Body of pancreas (tissue), 4 donors: ENCODE measurements at regions not wholly inside any gene's neighbourhood (a gene's known extent, or its start where the extent isn't known, plus 50 kb on each side); places are given as distances from the start of the nearest gene placed in this dataset.

ENCODE experiments used
- ATAC-seq: fragments of 150-250 bp; one replicate; pipeline ENCODE4 v1.9.1; 2016
- DNase-seq, 4 donors: peaks; one replicate each; pipeline ENCODE4 v3.0.0-alpha.2; 2019
- H3K27ac ChIP-seq, 4 donors: fragments of 200-600 bp; sonication (generic); 1 replicate in 3 of 4; 2 replicates in 1 of 4; pipeline versions ENCODE4 v1.5.1 to v1.6.1; 2016 to 2019; ENCODE audit warnings: mild to moderate bottlenecking in 1 of 4, mixed read lengths in 1 of 4, moderate library complexity in 1 of 4
- H3K27me3 ChIP-seq, 2 donors: fragments of 200-600 bp; sonication (generic); one replicate each; pipeline ENCODE4 v1.6.0; 2016; ENCODE audit warnings: mild to moderate bottlenecking in 1 of 2
- H3K36me3 ChIP-seq, 2 donors: fragments of 200-600 bp; sonication (generic); replicated peaks in 1 of 2; 2 replicates each; pipeline ENCODE4 v1.5.1; 2016; ENCODE audit warnings: low read depth in 2 of 2; ENCODE audit not compliant: insufficient read depth in 1 of 2
- H3K4me1 ChIP-seq: fragments of 200-600 bp; sonication (generic); one replicate; pipeline ENCODE4 v1.6.0; 2016
- H3K4me3 ChIP-seq, 2 donors: fragments of 200-600 bp; sonication (generic); 1 replicate in 1 of 2; 2 replicates in 1 of 2; pipeline ENCODE4 v1.5.1; 2016 to 2019
- H3K9me3 ChIP-seq, 3 donors: fragments of 200-600 bp; sonication (generic); 1 replicate in 2 of 3; 2 replicates in 1 of 3; pipeline ENCODE4 v1.5.1; 2016
- POLR2A ChIP-seq, 3 donors: fragments of 450-650 bp; IDR thresholded peaks; one replicate each; pipeline ENCODE4 v1.6.1; 2016; ENCODE audit warnings: antibody characterized with exemption in 3 of 3, mild to moderate bottlenecking in 2 of 3
- WGBS, 2 donors: methylation state at CpG; one replicate each; pipeline ENCODE4 v1.1.5; 2017; 5-methylcytosine and 5-hydroxymethylcytosine counted together
- intact Hi-C: fragments of 100-400 bp; cut with DNase I; formaldehyde crosslinking; loops from one replicate; pipeline ENCODE4 v1.15.1; 2023
- TF ChIP-seq, protein P1 (sequence below), 7 experiments: fragments of 450-650 bp in 4 of 7; fragments of 200-600 bp in 3 of 7; sonication (generic) in 3 of 7; IDR thresholded peaks; one replicate each; pipeline ENCODE4 v1.5.1; 2016 to 2019; ENCODE audit warnings: antibody characterized with exemption in 7 of 7

DNA sequence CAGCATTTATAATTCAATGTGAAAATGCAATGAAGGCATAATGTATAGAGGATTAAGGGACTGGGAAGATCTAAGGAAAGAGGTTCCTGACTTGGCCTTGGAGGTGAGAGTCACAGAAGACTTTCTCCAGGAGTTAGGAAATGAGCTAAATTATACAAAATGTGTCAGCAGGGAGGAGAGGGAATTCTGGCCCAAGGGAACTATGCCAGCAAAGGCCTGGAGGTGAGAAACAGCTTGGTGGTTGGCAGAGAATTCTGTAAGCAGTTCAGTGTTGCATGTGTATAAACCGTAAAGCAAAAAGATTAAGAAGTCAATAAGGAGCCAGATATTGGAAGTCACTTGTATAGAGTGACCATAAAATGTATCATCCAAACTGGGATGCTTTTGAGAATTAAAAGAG lies 142.2 kb upstream of the SESN3 start:
- TF ChIP-seq POLR2A (IDR thresholded peaks at IDR 0.05): no peak
- TF ChIP-seq, protein P1, sequence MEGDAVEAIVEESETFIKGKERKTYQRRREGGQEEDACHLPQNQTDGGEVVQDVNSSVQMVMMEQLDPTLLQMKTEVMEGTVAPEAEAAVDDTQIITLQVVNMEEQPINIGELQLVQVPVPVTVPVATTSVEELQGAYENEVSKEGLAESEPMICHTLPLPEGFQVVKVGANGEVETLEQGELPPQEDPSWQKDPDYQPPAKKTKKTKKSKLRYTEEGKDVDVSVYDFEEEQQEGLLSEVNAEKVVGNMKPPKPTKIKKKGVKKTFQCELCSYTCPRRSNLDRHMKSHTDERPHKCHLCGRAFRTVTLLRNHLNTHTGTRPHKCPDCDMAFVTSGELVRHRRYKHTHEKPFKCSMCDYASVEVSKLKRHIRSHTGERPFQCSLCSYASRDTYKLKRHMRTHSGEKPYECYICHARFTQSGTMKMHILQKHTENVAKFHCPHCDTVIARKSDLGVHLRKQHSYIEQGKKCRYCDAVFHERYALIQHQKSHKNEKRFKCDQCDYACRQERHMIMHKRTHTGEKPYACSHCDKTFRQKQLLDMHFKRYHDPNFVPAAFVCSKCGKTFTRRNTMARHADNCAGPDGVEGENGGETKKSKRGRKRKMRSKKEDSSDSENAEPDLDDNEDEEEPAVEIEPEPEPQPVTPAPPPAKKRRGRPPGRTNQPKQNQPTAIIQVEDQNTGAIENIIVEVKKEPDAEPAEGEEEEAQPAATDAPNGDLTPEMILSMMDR (IDR thresholded peaks at IDR 0.05): no peak
- Histone ChIP-seq H3K4me1 (peaks cover 6% of the 10 kb centered on the region), H3K27ac (no peak overlapping the region), H3K9me3 (no peaks in the 10 kb centered on the region), H3K4me3 (no peak overlapping the region), H3K36me3 (no peaks in the 10 kb centered on the region), H3K27me3 (no peaks in the 10 kb centered on the region)
- intact Hi-C loops: no loop called here
- no peak for DNase-seq
- WGBS, 2 donors: 73 to 74% methylated on average over 1 of the region's 1 CpG
- ATAC-seq: no peak

DNA sequence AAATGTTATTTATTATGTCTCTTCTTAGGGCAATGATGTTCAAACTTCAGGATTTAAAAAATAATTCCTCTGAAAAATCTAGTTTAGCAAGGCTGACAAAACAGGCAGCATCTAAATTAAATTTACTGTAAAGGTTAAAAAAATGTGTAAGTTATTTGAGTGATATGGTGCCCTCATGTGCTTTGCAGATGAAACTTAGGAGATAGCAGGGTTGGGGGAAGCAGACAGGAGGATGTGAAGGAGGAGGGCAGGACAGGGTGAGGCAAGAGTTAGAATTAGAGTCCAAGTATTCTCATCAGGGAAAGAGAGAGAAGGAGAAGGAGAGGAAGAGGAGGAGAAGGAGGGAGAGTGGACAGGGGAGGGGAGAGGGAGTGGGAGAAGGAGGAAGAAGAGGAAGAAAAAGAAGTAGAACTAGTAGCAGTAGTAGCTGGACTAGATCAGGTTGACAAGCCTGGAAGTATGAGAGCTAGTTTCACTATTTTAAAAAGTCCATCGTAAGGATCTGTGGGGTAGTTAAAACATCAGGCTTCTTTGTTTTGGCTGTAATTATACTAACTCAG lies 141.2 kb upstream of the SESN3 start:
- H3K4me1 ChIP-seq: no peaks in the 10 kb centered on the region
- TF ChIP-seq, protein P1 (IDR thresholded peaks at IDR 0.05): no peak
- no peak for TF ChIP-seq POLR2A (IDR thresholded peaks at IDR 0.05)
- H3K27me3 ChIP-seq: no peaks in the 10 kb centered on the region
- DNase-seq: no peak
- intact Hi-C loops: no loop called here
- H3K27ac ChIP-seq: no peak overlapping the region
- no peak for ATAC-seq
- H3K4me3 ChIP-seq: no peak overlapping the region
- no peaks in the 10 kb centered on the region for H3K9me3 ChIP-seq
- no peaks in the 10 kb centered on the region for H3K36me3 ChIP-seq
- 74 to 83% methylated on average over 1 of the region's 1 CpG for WGBS, 2 donors

DNA sequence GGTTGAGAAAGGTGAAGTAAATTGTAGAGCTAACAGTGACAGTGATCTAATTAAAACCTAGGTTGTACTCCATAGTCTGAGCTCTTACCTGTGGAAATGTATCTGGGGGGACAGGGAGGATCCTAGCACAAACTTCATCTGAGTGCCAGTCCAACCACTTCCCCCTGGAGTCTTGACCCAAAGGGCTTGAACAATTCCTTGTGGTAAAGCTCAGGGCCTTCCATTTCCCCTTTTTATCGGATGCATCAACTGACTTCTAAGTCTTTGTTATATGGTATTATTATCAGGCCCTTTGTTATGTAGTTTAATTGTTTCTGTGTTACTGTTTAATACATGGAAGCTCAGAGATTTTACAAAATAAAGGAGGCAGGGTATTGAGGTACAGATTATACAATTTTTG lies 140.2 kb upstream of the SESN3 start:
- TF ChIP-seq POLR2A (IDR thresholded peaks at IDR 0.05): no peak
- TF ChIP-seq, protein P1 (IDR thresholded peaks at IDR 0.05): no peak
- H3K4me1 ChIP-seq: no peaks in the 10 kb centered on the region
- no peak overlapping the region for H3K27ac ChIP-seq
- no peaks in the 10 kb centered on the region for H3K27me3 ChIP-seq
- no peaks in the 10 kb centered on the region for H3K36me3 ChIP-seq
- DNase-seq (no peak), ATAC-seq (no peak)
- H3K4me3 ChIP-seq: no peak overlapping the region
- 76 to 96% methylated on average over 1 of the region's 1 CpG for WGBS, 2 donors
- H3K9me3 ChIP-seq: no peaks in the 10 kb centered on the region
- intact Hi-C loops: no loop called here

DNA sequence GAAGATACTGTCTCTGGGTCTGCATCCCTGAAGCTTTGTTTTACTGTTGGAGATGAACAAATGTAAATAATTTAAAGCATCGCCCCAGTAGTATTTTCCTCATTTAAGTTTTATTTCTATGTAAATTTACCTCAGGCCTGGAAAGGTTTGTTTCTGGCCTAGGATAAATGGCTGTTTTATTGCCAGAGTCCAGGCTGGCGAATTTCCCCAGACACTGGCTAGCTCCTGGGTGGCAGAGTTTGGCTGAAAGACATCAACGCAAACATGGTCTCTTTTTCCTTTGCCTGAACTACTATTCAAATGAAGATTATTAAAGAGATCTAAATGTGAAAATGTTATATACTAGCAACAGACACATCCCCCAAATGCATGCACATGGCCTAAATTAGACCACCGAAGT lies 136.7 kb upstream of the SESN3 start:
- intact Hi-C loops: no loop called here
- ATAC-seq (no peak), DNase-seq (no peak)
- WGBS, 2 donors: 45 to 78% methylated on average over 4 of the region's 4 CpGs
- Histone ChIP-seq H3K9me3 (no peaks in the 10 kb centered on the region), H3K4me1 (peaks cover 15% of the 10 kb centered on the region), H3K27me3 (no peaks in the 10 kb centered on the region), H3K4me3 (no peak overlapping the region), H3K27ac (no peak overlapping the region), H3K36me3 (no peaks in the 10 kb centered on the region)
- no peak for TF ChIP-seq POLR2A (IDR thresholded peaks at IDR 0.05)
- TF ChIP-seq, protein P1 (IDR thresholded peaks at IDR 0.05): no peak

DNA sequence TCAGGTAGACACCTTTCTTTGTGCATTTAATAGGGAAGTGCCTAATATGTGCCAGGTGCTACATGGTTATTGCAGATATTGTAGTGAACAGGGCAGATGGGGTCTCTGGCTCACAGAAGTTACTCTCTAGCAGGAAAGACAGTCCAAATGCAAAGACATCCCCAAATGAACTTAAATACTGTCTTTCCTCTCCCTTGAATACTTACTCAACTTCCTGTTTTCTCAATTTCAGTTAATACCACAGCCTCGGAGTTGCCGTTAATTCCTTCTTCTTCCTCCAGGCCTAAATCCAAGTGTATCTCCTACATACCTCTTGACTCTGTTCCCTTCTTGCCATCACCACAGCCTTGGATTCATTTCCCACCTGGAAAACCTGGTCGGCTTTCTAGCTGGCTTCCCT lies 134.3 kb upstream of the SESN3 start:
- intact Hi-C loops: no loop called here
- no peak for TF ChIP-seq POLR2A (IDR thresholded peaks at IDR 0.05)
- Histone ChIP-seq H3K4me1 (peaks cover 15% of the 10 kb centered on the region), H3K27me3 (no peaks in the 10 kb centered on the region), H3K4me3 (no peak overlapping the region), H3K9me3 (no peaks in the 10 kb centered on the region), H3K27ac (no peak overlapping the region), H3K36me3 (no peaks in the 10 kb centered on the region)
- 88 to 92% methylated on average over 3 of the region's 3 CpGs for WGBS, 2 donors
- DNase-seq (no peak), ATAC-seq (no peak)
